Suppressor macrophage treated with lipopolysaccharide for 1 hour (primary cell): ENCODE measurements at regions not wholly inside any gene's neighbourhood (a gene's known extent, or its start where the extent isn't known, plus 50 kb on each side); places are given as distances from the start of the nearest gene placed in this dataset.
"Not testable (repeated sequence)": the region's sequence is repeated elsewhere in the genome, so short reads cannot be mapped to it uniquely, and the experiment has no call there.

Source experiments
- DNase-seq, 3 donors: peaks; one replicate each; pipeline ENCODE4 v3.0.0-alpha.2; 2020 to 2022

DNA sequence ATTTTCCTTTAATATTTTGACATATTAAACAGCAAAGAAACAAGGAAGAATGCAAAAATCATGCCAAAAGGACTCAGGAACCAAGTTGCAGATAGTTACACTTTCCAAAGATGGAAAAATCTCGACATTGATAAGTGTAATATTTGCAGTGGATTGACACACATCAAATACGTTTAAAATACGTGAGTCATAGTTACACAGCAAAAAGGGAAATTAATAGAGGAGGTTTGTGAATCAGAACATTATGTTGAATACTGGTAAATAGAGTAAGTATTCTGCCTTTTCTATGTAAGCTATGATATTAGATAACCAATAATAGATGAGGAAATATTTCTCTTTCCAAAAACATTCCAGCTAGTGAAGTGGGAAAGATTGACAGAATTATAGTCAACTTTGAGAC is 1761.3 kb upstream of the IGFBP7 start:
- DNase-seq = no peak

DNA sequence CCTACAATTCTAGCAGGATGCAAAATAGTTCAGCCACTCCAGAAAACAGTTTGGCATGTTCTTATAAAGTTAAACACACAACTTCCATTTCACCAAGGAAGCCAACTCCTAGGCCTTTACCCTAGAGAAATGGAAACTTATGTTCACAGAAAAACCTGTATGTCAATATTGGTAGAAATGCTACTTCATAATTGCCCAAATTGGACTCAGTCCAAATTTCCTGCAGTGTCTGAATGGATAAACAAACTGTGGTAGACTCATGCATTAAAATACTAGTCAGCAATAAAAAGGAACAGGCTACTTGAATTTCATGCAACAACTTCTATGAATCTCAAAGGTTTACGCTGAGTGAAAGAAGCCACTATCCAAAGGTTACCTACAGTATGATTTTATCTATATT is 1738.8 kb upstream of the IGFBP7 start:
- DNase-seq = no peak

DNA sequence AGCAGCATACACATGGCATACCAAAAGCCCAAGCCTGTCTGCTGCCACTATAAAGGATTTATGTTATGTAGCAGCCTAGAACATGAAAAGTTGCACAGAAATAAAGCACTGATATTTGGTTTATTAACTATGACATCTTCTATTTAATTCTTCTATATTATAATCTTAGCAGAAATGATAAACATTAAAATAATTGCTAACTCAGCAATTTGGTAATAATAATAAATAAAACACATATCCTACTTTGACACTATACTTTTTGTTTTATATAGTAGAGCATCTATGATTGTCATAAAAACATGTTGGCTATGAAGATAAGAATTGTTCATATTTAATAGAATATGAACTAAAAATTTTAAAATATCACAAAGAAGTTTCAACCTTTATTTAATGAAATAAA is 1733.3 kb upstream of the IGFBP7 start:
- DNase-seq = no peak

DNA sequence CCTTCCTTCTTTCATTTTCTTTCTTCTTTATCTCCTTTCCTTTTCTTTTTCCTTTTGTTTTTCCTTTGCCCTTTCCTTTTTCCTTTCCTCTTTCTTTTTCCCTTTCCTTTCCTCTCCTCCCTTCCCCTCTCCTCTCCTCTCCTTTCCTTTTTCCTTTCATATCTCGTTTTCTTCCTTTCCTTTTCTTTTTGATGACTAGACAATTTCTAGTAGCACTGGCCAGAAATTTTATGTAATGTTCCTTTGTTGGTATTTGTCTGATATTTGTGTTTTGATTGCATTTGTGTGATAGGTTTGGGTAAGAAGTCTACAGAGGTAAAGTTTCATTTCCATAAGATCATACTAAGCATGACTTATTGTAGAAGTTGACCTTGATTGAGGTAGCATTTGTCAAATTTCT is 1722.9 kb upstream of the IGFBP7 start:
- no peak for DNase-seq

DNA sequence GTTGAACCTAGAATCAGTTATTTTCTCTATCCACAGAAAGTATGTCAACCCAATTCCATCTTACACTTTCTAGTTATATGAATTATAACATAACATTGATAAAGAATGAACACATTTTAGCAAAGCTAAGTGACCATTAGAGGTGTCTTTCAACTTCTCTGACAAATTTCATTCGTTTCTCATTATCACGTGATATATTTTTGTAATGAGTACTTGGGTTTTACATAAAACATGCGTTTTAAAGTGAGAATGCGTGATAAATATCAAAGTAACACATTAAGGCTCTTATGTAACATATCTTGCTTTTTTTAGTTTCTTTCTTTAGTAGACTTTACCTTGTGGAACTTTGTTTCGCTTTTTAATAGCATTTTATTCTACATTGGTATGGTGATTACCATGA is 1715.1 kb upstream of the IGFBP7 start:
- DNase-seq = no peak

DNA sequence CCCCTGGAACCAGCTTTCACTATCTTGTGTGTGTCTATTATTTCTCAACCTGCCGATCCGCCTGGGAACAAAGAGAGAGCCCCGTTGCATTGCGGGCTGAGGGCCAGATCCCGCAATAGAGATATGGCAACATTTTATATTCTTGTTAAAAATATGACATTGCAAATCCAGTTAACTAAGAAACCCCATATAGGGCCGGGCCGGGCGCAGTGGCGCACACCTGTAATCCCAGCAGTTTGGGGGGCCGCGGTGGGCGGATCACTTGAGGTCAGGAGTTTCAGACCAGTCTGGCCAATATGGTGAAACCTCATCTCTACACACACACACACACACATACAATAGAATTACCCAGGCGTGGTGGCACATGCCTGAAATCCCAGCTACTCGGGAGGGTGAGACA is 1708.4 kb upstream of the IGFBP7 start:
- not testable (repeated sequence) for DNase-seq

DNA sequence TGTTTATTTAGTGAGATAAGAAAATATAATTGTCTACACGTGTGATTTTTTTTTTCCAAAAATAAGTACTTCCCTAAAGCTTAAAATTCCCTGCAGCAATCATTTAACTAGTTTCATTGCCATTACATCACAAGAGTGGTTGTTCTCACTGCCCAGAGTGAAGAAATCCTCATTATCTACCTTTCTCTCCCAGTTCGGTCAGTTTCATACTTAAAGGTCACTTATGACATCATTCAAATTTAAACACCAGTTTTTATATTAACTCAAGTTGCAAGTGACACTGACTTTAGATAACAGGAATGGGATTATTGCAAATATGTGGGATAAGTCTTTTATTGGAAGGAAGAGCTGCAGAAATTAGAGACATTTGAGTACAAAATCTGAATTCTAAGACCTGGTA is 1699.8 kb upstream of the IGFBP7 start:
- no peak for DNase-seq

DNA sequence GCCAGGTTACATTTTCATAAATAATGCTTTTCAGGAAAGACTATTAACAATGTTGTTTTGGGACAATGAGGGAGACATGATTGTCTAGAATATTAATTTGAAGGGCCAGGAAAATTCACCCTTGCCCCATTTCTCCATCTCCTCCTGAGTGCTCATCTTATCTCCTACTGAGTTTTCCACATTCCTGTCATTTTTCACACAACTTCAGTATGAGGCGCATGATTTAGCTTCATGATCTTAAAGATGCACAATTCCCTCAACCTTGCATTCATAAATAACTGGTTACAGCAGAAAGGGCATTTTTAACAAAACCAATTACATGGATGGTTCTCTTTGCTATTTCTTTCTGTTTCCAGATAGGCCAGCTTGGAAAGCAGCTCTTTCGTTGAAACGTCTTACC is 1699.2 kb upstream of the IGFBP7 start:
- DNase-seq = no peak

DNA sequence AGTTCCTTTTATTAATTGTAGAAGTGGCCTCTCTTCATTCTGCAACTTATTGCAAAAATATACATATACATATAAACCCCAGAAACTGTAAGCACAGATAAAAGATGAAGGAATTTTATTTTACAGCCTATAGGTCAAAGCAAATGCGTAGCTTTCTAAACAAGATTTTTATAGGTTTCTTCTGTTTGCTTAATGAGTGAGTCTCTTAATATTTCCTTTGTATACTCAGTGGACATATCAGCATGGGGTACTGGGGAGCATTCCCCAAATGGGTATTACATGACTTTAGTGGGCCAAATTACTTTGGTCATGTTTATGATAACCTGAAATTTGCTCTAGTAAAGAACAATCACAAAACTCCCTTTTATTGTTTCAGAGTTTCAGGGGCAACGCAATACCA is 1698.6 kb upstream of the IGFBP7 start:
- no peak for DNase-seq

DNA sequence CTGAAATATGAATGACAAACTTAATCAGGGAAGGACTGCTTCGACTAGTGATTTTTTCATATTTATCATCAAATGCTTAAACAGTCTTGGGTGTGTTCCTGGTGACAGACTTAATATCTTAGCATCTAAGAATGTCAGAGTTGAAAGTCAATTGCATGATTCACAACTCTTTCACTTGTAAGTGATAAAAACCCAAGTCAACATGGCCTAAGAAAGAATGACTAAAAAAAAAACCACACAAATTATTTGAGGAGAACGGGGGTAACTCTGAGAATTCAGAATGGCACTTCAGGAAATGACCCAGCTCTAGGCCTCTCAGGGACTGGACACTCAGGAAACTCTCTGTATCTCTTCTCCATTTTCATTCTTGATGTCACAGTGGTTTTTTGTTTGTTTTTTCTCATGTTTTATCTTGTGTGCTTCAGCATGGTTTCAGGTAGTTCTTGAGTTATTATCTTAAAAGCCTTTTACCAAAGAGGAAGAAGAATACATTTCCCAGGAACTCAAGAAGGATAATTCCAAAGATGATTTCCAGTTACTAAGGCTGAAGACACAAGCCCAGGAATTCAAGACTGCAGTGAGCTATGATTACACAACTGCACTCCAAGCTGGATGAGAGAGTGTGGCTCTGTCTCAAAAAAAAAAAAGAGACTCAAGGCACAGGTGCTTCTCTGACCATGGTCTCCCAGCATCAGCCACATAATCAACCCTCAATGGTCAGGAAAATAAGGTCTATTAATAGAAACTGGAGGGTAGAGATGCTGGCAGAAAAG is 1697.8 kb upstream of the IGFBP7 start:
- DNase-seq = no peak

DNA sequence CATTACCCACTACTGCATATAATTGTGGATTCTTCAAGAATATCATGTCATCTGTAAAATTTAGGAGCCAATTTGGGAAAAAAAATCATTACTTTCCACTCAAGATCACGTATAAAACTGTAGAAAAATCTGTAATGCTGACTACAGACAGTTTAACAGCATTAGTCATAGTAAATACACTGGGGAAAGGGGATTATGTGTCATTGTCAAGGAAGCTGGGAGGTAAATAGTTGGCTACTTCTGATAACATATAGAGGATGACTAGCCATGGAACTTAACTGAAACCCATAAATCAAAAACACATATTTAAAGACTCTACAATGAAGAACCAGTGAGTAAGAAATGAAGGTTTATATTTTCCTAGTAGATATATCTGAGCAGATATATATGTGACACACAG is 1666.4 kb upstream of the IGFBP7 start:
- DNase-seq = no peak

DNA sequence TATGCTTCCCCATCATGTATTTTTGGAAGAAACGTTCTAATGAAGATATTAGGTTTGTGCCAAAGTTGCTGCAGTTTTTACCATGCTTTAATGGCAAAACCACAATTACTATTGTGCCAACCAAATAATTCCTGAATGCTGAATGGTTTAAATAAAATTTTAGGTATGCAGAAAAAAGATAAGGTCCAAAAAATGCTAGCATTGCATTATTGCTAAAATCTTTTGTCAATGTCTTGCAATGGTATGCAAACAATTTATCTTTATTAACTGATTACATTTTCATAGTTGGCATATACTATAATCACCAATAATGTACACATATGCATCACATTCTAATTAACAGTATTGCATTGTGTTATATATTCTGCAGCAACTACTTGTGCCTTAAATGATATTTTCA is 1657.4 kb upstream of the IGFBP7 start:
- DNase-seq = no peak

DNA sequence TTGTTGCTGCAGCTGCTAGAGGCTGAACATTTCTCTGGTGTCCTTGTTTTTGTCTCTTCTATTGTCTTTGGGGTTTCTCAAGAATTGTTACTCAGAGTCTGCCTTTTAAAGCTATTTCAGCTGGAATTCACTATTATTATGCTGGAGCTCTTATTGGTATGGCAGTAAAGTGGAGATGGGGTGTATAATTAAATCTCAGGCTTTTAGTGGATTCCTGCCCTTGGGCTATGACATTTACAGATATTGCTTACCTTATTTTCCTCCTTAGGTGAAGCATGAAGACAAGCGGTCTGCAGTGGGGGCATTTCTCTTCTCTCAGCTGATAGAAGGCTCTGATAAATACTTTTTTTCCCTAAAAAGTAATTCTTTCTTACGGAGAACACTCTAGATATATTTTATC is 1656.6 kb upstream of the IGFBP7 start:
- DNase-seq = no peak

DNA sequence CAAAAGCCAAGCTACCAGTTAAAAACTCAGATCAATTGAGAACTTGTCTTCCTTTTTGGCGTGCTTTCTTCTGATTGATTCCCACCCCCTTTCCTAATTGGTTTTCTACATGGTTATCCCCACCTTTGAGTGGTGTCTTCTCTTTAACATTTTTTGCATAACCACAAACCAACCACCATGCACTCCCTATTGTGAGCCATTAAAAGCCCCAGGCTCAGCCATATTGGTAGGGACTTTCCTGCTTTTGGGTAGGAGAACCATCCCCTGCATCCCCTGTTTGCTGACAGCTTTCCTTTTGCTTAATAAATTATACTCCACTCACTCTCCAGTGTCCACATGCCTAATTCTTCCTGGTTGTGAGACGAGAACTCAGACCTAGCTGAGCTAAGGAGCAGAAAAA is 1651.4 kb upstream of the IGFBP7 start:
- no peak for DNase-seq

DNA sequence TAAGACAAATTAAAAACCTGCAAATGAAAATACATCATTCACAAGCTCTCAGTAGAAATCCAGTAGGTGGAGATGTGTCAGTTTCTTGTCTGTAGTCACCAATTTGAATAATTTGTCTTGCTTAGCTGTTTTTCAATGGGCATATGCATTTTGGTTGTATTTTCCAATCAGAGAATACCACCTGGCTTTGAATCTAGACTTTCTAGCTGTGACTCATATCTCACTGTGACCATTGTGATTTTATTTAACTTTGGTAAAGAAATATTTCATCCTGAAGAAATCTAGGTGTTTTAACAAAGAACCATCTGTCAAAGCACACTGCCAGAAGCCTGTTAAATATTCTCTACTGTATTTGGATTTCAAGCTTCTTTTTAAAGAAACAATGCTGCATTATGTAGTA is 1650.6 kb upstream of the IGFBP7 start:
- no peak for DNase-seq

DNA sequence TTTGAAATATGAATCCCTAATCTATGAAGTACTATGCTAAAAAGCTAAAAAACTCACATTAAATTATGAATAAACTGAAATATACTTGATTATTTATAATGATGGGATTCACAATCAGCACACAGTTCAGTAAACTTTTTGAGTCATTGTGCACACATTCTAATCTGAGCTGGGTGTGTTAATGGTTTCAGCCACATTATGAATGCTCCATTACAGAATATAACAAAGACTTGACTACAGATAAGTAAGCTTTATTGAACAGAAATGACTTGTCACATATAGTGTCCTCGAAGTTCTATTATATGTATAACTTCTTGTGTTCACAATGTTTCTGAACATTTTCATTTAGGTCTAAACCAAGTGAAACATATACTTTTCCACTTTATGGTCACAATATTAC is 1649.9 kb upstream of the IGFBP7 start:
- no peak for DNase-seq

DNA sequence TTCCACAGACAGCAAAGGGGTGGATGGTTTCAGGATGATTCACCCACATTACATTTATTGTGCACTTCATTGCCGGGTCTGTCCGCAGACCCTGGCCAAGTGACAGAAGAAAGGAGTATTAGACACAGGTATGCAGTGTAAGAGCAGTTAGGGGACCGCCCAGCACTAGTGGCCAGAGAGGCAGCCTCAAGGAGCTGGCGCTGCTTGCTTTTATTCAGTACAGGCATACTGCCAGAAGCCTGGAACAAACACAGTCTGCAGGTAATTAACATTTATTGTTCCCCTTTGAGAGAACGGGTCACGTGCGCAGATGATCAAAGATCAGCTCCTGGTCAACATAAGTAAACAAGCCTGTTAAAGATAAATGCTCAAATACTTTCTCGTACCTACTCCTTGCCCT is 1639.0 kb upstream of the IGFBP7 start:
- DNase-seq = no peak

DNA sequence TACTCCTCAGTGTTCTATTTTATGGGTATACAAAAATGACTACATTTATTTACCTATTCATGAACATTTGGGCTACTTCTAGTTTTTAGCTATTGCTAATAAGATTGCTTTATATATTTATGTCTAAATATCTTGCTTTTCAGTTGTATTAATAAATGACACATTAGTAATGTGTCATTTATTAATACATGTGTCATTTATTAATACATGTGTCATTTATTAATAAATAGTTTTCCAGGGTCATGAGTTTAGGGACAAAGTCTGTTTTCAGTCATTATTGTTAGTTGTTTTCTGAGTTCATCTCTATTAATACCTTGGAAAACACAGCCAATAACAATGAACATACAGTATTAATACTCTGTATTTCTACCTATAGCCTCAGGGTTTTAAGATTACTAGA is 1630.7 kb upstream of the IGFBP7 start:
- DNase-seq = no peak

DNA sequence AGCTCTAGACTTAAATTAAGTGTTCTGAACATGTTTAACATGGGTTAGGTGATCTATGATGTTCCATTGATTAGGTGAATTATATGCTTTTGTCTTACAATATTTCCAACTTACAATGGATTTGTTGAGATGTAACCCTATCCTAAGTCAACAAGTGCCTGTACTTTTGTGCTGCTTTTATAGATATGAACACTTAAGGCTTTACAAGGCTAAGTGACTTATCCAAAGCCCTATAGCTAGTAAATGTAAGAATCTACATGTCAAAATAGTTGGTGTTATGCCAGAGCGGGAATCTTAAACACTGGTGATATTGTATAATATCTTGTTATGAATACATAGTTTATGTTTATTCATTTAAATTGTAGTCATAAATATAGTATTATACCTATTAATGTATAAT is 1629.1 kb upstream of the IGFBP7 start:
- no peak for DNase-seq

DNA sequence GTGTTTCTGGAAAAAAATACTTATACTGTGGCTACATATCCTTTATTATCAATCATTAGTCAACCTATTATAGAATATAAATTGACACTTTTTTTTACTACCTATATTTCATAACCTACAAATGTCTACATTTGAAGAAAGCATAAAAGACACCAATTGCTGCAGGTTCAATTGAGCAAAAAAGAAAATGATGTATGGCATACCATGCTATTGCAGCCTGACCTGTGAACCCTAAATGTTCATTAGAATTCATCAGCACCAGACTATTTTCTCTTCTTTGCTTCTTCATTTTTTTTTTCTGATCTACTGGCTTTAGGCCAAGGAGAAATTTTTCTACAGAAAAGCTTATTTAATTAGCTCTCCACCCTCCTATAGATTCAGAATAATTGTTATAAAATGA is 1628.2 kb upstream of the IGFBP7 start:
- DNase-seq = no peak

DNA sequence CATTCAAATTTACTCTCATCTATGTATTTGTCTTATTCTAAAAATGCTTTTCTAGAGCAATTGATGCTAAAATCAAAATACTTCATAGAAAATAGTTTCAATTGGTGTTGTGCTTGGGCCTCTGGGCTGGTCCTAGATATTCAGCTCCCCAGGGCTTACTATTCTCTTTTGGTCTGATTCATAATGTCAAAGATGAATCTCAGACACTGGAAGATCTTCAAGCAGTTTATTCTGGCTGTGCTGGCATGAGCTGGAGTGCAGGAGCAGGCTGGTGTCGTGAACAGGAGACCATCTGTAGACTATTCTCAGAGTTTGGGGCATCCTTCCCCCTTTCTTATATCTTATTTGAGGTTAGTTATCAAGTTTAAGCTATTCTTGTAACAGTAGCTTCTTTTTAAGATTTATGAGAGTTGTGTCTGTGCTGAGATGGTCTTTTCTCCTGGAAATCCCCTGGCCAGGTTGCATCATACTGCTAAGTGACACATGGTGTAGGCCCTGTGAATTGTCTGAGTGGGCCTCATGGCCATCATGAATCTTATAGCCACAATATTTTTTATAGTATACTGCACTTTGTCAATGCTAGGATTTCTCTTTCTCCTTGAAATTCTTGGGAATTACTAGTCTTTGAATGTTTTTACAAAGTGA is 1624.0 kb upstream of the IGFBP7 start:
- peak in 1 of 3 donors; percentile 1 for DNase-seq

DNA sequence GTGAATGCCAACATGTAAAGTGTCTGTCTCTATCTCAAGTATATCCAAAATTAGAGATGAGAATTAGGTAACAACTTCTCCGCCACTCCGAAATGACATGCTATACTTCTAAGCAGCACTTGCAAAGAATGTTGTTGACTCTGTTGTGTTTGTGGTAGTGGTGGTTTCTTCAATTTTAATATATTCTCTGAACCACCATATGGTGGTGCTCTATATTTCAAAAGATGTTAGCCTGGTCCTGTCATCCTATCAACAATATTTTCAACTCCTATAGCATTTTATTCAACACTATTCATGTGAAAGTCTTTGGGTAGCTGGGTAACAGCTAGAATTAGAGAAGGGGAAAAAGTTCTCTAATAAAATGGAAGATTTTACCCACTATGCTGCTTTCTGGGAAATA is 1622.8 kb upstream of the IGFBP7 start:
- no peak for DNase-seq

DNA sequence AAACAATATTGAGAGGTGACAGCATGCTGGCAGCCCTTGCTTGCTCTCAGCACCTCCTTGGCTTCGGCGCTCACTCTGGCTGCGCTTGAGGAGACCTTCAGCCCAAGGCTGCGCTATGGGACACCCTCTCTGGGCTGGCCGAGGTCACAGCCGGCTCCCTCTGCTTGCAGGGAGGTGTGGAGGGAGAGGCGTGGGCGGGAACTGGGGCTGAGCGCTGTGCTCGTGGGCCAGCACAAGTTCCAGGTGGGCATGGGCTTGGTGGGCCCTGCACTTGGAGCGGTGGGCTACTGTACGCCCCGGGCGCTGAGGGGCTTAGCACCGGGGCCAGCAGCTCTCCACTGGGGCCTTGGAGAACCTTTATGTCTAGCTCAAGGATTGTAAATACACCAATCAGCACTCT is 1613.8 kb upstream of the IGFBP7 start:
- no peak for DNase-seq

DNA sequence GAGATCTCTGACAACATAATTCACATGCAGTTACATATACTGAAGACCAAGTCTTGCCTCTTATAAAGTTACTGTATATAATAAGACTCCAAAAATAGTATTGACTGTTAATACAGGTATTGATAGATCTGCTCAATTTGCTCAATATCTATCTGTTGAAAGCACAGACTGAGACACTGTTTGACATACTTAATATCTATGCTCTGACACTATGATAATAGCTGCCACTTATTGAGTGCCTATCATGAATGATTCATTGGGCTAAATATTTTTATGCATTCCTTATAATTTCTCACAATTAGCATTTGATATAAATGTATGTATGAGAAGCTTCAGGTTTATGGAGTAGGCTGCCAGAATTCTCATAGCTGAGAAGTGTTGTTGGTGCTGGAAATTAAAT is 1600.9 kb upstream of the IGFBP7 start:
- DNase-seq = no peak

DNA sequence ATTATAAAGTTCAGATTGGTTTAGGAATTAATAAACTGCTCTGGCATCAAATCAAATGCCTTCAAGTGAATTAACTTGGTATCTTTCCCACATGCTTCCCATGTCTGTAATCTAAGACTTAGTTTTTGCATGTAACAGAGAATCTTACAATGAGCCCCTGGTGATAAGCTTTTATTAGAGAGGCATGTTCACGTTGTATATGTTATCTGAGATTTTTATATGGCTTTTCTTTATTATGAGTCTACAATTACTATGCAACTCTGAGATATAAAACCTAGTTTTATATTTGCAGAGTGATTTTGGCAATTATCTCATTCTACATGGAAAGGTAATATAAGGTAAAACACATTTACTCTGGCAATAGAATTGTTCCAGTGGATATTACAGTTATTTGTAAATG is 1578.4 kb upstream of the IGFBP7 start:
- no peak for DNase-seq
